ENCODE measurements at regions not wholly inside any gene's neighbourhood (a gene's known extent, or its start where the extent isn't known, plus 50 kb on each side); places are given as distances from the start of the nearest gene placed in this dataset.

DNA sequence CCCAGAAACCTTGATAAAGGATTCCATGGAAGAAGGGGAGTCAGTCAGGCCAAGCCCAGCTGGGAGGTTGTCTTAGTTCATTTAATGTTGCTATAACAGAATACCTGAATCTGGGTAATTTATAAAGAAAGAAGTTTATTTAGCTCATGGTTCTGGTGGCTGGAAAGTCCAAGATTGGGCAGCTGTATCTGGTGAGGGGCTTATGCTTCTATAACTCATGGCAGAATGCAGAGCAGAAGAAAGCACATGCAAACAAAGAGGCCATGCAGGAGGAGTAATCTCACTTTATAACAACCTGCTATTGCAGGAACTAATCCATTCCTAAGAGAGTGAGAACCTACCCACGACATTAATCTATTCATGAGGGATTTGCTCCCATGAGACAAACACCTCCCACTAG lies 54.2 kb upstream of the ANKRD1 start:
- DNase-seq (ENCODE audit: low spot score) = no peak

DNA sequence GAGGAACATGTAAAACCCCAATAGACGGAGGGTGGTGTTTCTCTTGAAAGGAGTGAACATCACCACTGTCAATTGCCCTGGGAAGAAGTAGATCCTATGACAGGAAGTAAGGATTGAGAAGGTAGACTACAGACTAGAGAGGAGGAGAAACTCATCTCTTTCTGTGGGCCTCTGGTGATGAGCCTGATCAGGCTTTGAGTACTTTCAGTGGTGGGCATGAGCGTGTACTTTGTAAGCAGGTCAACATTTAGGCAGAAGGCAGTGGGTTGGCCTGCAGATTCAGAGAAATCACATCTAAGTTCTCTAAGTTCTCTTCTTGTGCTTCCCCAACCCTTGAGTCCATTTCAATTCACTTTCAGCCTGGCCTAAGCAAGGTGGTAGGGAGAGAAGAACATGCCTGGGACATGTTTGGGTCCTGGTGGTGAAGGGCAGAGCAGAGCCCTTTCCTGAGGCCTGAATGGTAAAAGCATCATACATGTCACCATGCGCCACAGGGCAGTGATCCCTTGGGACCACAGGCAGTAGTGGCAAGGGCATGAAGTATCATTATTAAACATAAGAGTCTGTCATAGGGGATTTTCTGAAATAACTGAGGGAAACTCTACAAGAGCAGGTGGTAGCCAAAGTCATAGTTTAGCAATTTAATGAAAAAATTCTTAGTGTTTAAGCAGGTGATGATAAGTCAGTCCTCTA lies 56.4 kb upstream of the ANKRD1 start:
- no peak for DNase-seq (ENCODE audit: low spot score)

DNA sequence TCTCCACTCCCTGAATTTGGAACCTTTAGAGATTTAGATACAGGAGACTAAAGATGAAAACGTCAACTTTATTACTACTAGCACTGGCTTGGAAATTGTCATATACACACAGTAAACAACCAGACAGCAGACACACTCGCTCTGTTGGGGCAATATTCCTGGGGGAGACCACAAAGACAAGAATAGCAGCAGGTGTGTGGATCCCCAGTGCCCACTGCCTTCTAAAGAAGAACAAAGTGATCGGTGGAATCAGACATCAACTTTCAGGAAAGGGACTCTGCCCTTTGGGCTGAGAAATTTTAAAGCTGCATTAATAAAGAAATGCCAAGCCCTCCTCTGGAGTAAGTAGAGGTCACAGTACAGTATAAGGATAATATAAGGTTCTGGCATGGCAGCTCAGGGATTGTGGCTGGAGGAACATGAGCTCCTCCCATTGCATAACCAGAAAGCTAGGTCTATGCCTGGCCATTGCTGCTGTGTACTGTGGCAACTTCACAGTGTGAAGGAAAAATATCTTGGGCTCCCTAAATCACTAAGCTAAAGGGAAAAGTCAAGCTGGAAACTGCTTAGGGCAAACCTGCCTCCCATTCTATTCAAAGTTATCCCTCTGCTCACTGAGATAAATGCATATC lies 57.1 kb upstream of the ANKRD1 start:
- no peak for DNase-seq (ENCODE audit: low spot score)

DNA sequence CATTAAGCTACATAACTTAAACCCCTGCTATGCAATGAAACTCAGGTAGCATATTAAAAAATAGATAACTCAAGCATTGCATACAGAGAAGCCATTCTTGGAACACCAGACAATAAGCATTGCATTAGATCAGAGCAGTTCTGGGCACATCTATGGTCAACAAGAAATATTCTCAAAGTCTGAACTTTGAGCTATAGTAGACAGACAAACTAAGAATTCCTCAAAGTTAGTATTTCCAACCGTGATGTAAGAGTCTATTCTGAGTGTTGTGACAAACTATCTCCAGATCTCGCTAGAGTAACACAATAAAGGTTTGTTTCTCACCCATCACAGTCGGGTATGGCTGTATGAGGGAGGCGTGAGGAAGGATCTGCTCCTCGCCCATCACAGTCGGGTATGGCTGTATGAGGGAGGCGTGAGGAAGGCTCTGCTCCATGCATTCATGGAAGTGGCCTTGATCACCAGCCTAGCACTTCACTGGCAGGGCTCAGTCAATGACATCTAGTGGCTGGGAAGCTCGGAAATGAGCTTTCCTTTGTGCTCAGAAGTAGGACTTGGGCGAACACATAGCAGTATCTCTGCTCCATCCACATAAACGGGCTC lies 61.6 kb upstream of the ANKRD1 start:
- no peak for DNase-seq (ENCODE audit: low spot score)

DNA sequence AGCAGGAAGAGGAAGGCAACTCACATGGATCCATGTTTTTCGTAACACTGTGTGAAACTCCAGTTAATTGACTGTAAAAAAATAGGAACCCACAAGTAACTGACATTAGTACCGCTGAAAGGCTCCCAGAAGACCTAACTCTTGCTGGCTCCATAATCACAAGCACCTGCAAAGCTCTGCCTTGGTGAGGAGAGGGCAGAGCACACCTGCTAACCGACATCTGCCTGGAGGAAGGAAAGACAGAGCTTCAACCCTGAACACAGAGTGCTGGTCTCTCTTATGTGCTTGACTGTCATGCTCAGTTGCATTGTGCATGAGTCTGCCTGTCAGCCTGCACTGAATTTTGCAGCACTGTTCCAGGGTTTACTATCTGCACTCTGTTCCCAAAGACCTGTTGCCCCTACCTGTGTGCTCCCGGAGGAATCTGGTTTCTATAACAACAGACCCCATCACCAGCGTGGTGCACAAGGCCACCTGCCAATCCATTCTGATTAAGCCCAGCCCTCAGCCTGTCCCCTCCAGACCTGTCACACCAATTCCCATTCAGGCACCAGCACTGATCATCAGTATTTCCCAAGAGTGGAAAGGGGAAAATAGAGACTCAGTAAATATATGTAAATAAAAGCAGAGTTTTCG lies 63.1 kb upstream of the ANKRD1 start:
- DNase-seq (ENCODE audit: low spot score) = no peak

DNA sequence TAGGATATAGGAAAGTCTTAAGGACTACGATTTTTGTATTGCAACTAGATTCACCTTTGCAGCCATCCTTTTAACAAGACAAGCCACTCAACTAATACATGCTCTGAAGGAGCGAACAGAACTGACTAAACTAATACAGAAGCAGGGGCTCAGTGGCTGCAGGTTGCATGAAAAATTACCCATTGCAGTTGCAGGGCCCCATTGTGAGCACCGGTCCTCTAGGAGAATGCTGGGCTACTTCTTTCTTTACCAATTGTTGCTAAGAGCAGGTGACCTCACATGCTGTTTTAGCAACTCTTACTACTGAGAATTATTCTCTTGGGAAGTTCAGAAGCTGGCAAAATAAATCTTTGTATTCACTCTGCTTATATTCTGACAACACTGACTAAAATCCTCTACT lies 64.0 kb upstream of the ANKRD1 start:
- no peak for DNase-seq (ENCODE audit: low spot score)

DNA sequence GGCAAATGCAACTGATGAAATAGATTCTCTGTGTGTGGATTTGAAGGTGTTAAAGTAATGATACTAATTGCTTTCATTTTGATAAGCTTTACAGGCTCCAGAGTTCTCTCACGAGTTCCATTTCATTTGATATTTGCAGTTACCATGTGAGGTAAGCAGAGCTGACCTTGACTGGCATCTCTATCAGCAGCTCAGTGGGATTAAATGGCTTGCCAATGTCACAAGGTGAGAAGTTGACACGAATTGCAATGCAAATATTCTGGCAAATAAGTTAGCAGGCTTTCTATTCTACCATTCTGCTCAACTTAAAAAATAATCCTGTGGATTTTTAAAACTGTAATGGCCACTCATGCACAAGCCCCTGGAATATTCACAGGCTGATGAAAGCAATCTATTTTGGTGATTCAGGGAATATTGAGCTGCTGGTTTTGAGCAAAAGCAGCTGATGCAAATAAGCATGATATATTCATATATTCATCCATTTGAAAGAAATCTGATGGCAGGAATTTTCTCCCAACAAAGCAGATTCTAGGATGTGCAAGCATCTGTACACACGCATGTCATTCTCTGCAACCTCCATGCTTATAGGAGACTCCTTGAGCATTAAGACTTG lies 64.5 kb upstream of the ANKRD1 start:
- DNase-seq (ENCODE audit: low spot score) = no peak

DNA sequence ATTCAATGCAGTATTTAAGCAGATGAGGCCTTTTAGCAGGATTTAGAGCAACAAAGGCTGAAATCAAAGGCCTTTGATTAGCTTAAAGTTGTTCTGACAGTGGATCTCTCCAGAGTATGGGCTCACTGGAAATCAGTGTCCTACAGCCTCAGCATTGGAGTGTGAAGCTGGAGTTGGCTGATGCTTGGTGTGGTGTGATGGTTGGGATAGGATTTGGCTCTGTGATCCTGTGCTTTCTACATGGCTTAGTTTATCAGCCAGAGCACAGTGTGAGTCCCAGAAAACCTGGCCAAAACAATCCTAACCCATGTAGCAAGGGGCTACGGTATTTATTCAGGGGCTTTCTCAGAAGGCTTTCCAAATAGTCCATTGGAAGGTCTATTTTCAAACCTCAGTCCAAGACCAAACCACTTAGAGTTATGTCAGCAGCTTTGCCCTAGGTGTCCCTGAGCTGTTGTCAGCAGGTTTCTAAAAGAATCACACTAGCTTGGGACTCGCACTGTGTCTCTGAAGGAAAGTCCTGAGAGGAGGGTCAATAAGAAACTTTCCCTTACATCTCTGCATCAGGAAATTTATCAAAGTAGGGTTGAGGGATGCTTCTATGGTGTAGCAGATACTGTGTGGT lies 65.4 kb upstream of the ANKRD1 start:
- no peak for DNase-seq (ENCODE audit: low spot score)

DNA sequence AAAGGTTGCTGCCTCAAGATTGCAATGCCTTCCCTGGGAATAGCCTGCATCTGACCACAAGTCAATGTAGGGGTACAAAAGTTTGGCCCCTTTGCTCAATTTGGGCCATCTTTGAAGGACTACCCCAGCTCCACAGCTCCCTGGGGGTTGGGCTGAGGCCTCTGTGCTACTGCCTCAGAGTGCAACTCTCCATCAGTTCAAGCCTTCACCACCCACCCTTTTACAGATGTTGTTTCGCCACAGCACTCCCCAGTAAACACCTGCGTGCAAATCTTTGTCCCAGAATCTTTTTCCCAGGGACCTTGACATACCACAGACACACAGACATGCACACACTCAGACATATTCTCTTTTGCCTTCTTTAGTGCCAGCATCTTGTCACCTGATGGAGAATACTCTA lies 66.0 kb upstream of the ANKRD1 start:
- no peak for DNase-seq (ENCODE audit: low spot score)

DNA sequence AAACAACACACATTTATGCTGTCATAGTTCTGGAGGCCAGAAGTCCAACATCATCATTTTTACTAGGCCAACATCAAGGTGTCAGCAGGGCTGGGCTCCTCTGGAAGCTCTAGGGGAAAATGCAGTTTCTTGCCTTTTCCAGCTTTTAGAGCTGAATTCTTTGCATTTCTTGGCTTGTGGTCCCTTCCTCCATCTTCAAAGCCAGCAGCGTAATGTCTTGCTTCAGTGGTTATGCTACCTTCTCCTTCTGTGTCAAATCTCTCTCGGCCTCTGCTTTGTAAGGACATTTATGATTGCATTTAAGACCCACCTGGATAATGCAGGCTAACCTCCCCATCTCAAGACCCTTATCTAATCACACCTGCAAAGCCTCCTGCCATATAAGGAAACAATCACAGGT lies 66.5 kb upstream of the ANKRD1 start:
- no peak for DNase-seq (ENCODE audit: low spot score)

DNA sequence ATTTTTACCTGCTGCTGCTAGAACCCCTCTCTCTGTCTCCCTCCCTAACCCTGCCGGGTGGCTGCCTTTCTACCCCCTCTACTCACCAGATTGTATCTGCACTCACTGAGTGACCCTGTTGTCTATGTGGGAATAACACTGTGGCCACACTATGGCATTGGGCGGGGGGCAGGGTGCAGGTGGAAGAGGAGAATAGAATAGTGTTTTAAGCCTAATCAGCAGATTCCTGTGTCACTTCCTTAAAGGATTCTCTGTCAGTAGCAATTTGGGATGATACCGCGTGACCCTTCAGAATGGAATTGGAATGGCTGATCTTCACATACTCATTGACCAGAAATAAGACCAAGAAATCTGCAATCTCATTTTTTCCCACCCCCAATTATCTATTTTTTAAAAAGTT lies 67.1 kb upstream of the ANKRD1 start:
- no peak for DNase-seq (ENCODE audit: low spot score)

DNA sequence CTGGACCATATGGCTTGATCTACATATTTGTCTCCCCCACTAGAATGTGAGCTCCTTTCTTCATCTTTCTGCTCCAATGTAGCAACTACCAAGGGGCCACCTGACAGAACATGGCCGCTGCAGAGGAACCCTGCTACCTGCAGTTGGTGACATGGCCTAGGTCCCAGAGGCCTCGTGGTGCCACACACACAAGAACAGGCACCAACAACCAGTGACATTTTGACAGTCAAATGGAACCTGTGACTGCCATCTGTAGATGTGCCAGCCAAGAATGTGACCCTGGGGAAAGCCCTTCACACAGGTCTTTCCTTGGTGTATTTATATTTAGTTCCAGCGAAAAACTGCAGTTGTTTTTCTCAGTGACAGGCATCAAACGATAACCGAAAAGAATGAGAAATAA lies 67.9 kb upstream of the ANKRD1 start:
- DNase-seq (ENCODE audit: low spot score) = no peak

DNA sequence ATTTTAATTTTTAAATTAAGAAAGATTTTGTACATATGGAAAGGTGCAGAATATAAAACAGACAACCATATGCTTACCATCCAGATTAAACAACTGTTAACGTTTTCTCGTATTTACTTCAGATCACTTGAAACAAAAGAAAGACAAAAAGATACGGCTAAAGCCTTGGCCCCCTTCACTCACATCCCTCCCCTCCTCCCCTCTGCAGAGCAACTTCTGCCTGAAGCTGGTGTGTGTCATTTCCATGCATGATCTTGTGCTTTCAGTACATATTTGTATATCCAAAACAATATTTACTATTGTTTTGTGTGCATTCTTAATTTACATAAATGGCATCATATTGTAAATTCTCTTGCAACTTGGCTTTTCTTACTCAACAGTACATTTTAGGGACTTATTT lies 68.5 kb upstream of the ANKRD1 start:
- no peak for DNase-seq (ENCODE audit: low spot score)

DNA sequence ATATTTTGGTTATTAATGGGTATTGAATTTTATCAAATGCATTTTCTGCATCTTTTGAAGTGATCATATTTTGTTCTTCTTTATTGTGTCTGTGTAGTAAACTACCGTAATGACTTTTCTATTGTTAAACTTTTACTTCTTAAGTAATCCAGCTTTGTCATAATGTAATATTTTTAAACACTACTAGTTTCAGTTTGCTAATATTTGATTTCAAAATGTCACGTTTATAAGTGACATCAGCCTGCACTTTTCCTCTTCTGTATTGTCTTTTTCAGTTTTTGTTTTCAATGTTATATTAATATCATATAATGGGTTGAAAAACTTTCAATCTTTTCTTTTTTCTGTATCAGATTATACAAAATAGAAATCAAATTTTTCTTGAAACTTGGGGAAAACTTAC lies 71.6 kb upstream of the ANKRD1 start:
- DNase-seq (ENCODE audit: low spot score) = no peak

DNA sequence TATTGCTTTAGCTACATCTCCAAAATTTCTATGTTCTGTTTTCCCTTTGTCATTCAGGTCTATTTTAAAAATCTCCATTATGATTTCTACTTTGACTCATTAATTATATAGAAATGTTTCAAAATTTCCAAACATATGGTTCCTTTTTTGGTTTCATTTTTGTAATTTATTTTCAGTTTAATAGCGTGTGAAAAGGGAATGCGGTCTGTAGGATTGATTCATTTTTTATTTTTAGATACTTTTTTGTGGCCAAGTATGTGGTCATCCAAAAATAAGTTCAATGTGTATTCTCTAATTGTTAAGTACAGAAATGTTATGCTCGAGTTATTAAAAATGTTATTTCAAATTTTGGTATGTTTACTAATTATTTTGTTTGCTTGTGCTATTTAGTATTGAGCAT lies 72.5 kb upstream of the ANKRD1 start:
- no peak for DNase-seq (ENCODE audit: low spot score)

DNA sequence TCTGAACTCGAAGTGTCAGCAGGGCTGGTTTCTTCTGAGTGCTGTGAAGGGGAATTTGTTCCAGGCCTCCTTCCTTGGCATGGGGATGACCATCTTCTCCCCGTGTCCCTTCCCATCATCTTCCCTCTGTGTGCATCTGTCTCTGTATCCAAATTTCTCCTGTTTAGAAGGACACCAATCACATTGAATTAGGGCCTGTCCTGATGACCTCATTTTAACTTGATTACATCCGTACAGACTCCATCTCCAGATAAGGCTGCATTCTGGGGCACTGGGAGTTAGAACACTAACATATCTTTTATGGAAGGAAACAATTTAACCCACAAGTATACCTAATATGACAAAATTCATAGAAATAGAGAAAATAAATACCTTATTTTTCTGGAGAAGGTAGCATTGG lies 76.8 kb upstream of the ANKRD1 start:
- no peak for DNase-seq (ENCODE audit: low spot score)

DNA sequence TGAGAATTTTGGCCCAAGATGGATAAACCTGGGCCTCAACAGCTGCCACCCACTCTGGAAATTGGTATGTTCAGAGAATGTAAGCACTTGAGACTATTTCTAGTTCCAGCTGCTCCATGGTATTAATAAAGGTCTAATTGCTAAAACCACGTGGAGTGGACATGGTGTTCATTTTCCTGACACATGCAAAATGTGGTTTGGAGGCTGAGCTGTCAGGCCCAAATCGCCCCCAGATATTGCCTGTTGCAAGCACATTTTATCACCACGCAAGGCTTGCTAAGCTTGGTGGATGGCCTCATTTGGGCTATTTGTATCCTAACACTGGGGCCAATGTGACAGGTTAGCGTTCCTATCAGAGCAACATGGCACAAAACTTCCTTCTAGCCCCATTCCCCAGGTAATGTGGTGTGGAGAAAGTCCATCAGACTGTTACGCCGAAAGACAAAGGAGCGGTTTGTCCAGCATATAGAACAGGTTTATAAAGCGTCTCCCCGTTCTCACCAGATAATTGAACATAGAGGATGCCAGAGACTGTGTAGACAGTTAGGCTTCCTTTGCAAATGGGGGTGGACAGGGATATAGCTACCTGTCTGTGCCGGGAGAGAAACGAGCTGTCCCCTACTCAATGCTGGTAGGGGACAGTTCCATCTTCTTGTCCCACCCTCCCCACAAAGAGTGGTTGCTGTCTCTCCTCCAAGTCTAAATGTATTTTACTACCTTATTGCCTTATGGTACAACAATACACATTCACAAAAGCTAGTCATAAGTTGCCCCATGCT lies 78.0 kb upstream of the ANKRD1 start:
- no peak for DNase-seq (ENCODE audit: low spot score)

DNA sequence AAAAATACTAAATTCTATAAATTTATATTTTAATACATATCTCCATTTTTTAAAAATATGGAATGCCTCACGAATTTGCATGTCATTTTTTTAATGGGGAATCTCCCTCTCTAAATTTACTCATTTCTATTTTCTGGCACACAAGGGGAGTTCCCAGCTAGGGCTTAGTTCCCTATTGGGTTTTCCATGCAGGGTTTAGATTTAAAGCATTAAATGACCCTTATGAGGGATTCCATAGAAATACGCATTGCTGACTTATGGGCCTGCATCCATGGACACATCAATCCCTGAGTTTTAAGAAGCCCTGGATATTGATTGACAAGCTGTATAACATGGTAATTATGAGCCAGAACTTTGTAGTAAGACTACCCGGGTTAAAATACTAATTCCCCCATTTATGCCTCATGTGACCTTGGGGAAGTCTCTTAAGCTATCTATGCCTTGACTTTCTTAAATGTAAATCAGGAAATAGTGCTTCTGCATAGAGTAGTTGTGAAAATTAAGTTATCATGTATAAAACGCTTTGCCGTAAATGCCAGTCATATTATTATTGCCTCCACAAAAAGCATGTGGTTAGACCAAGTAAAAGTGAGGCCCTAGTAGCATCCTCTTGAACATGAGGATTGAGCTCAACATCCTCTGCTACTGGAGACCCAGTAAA lies 78.8 kb upstream of the ANKRD1 start:
- no peak for DNase-seq (ENCODE audit: low spot score)

DNA sequence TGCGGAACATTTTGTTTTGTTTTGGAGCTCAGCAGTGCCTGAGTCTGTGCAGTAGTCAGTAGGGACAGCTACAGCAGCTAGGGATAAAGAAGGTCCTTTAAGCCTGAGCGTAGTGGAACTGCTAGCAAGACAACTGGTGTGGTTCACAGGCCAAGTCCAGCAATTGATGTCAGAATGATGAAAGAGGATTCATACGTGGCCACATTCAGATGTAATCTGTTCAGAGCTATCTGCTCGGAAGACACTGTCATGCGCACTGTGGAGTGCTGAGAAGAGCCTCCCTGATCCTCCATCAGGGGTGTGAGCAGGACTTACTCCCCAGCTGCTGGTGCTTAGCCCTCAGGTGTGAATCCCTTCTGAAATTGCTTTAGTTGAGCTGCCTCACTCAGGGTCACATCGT lies 79.6 kb upstream of the ANKRD1 start:
- no peak for DNase-seq (ENCODE audit: low spot score)

DNA sequence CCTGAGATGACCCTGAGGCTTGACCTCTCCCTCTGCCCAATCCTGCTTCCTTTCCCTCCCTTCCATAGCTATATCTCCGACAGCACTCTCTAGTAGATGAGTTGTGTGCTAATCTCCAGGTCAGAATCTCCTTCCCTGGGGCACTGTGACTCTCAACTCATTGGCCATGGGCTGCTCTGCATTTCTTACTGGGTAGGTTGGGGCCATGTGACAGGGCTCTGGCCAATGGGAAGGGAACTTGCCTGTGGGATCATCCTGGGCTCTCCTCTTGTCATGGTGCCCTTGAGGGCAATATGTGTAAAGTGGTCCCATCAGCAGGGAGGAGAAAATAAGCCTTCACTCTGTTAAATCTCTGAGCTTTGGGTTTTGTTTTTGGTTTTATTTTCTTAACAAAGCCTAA lies 80.1 kb upstream of the ANKRD1 start:
- DNase-seq (ENCODE audit: low spot score) = no peak

DNA sequence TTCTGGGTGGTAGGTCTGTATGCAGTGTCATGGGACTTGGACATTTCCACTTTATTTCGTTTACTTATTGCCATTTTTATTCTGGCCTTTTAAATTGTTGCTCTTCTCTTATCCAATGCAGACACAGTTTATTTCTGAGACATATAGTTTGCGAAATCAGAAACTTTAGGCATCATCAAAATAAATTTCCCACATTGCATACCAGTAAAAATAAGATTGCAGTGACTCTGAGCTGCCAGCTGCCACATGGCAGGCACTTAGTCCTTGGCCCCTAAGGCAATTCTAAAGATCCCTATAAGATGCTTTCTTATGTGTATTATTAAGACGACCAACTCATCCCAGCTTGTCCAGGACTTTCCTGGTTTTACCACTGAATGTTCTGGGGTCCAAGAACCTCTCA lies 81.8 kb upstream of the ANKRD1 start:
- no peak for DNase-seq (ENCODE audit: low spot score)
